ENCODE measurements at regions not wholly inside any gene's neighbourhood (a gene's known extent, or its start where the extent isn't known, plus 50 kb on each side); places are given as distances from the start of the nearest gene placed in this dataset.

DNA sequence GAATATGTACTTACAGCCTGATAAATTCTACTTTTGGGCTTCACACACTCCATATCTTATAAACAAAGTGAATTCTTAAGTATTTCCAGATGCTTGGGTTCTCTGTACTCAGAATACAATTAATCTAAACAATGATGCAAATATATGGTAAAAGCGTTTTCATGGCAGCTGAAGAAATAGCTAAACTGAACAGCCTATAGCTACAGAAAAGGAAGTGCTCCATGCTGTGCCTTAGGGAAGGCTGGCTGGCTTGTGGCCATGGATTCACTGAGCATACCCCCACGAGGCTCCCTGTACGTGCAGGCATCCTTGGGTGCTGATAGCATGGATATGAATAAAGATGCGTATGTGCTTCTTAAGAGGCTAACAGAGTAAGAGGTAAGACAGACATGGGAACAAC, 264.0 kb downstream of the KLF13 start:
- TF ChIP-seq CTCF (conservative IDR thresholded peaks at IDR 0.05): no peak
- TF ChIP-seq ZFX (IDR thresholded peaks at IDR 0.05): no peak

Data from C4-2B (cell line).